GM12878 (cell line): ENCODE measurements at regions not wholly inside any gene's neighbourhood (a gene's known extent, or its start where the extent isn't known, plus 50 kb on each side); places are given as distances from the start of the nearest gene placed in this dataset.

Source experiments
- CBX5 ChIP-seq: sonication (generic); IDR thresholded peaks from 2 replicates; pipeline ENCODE4 v1.6.1; 2016; ENCODE audit warnings: low read depth, moderate library complexity, mild to moderate bottlenecking, inconsistent platforms
- ESRRA ChIP-seq: IDR thresholded peaks from 2 replicates; pipeline ENCODE4 v1.6.1; 2012; ENCODE audit warnings: mild to moderate bottlenecking, low read length, improper control_type of control experiment
- FOXK2 ChIP-seq: fragments of 450-650 bp; IDR thresholded peaks from 2 replicates; pipeline ENCODE4 v1.6.1; 2017; ENCODE audit warnings: mild to moderate bottlenecking, moderate library complexity
- FOXM1 ChIP-seq: IDR thresholded peaks from 2 replicates; pipeline ENCODE4 v1.6.1; 2012; ENCODE audit warnings: low read depth, mild to moderate bottlenecking, inconsistent platforms, low read length, moderate library complexity
- JUNB ChIP-seq: IDR thresholded peaks from 2 replicates; pipeline ENCODE4 v1.6.1; 2016; ENCODE audit warnings: antibody characterized with exemption, mild to moderate bottlenecking
- NFIC ChIP-seq: IDR thresholded peaks from 2 replicates; pipeline ENCODE4 v1.6.1; 2012; ENCODE audit warnings: low read depth, mild to moderate bottlenecking, inconsistent platforms, low read length, moderate library complexity
- POLR2AphosphoS5 ChIP-seq: IDR thresholded peaks from 2 replicates; pipeline ENCODE4 v1.6.1; 2011; ENCODE audit warnings: mild to moderate bottlenecking, low read length, inconsistent platforms
- SMARCA5 ChIP-seq: fragments of 450-650 bp; IDR thresholded peaks from 2 replicates; pipeline ENCODE4 v1.6.1; 2017; ENCODE audit warnings: mild to moderate bottlenecking
- SMC3 ChIP-seq: IDR thresholded peaks from 2 replicates; pipeline ENCODE4 v1.6.1; 2011; ENCODE audit warnings: low read length, improper control_type of control experiment, borderline replicate concordance
- TBL1XR1 ChIP-seq: IDR thresholded peaks from 2 replicates; pipeline ENCODE4 v1.6.1; 2012; ENCODE audit warnings: low read depth, low read length, improper control_type of control experiment
- USF2 ChIP-seq: IDR thresholded peaks from 2 replicates; pipeline ENCODE4 v1.6.1; 2011; ENCODE audit warnings: low read depth, low read length, improper control_type of control experiment, borderline replicate concordance
- TF ChIP-seq, protein P1 (sequence below): IDR thresholded peaks from 2 replicates; pipeline ENCODE4 v1.6.1; 2012; ENCODE audit warnings: low read depth, low read length, improper control_type of control experiment

DNA sequence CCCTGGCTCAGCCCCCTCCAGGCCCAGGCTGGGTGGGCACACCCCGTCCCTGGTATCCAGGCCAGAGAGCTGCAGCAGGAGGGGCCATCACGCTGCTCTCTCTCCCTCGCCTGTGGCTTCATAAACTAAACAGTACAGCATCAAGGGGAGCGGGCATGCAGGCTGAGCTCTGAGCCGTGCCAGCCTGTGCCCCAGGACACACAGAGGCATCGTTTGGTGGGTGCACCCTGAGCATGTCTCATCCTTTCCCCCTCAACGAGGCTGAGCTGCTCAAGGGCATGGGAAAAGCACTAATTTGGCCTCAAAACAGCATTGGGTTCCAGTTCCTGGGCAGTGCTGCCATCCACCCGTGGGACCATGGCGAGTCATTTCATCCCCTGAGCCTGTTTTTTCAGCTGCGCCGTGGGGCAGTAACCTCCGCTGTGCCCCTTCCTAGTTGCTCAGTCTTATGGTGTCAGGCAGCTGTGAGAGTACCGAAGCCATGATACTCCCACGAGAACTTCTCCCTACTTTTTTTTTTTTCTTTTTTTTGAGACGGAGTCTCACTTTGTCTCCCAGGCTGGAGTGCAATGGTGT is 79.6 kb downstream of the CPN2 start:
- TF ChIP-seq CBX5 (no peak), FOXK2 (no peak), POLR2AphosphoS5 (no peak), USF2 (no peak), ESRRA (no peak), SMARCA5 (no peak), SMC3 (no peak), NFIC (no peak), FOXM1 (no peak), JUNB (no peak), TBL1XR1 (no peak)
- TF ChIP-seq, protein P1, sequence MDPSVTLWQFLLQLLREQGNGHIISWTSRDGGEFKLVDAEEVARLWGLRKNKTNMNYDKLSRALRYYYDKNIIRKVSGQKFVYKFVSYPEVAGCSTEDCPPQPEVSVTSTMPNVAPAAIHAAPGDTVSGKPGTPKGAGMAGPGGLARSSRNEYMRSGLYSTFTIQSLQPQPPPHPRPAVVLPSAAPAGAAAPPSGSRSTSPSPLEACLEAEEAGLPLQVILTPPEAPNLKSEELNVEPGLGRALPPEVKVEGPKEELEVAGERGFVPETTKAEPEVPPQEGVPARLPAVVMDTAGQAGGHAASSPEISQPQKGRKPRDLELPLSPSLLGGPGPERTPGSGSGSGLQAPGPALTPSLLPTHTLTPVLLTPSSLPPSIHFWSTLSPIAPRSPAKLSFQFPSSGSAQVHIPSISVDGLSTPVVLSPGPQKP = no peak
